Cardiac fibroblast (primary cell): ENCODE measurements at regions not wholly inside any gene's neighbourhood (a gene's known extent, or its start where the extent isn't known, plus 50 kb on each side); places are given as distances from the start of the nearest gene placed in this dataset.

Experiments
- DNase-seq, 2 donors: peaks; one replicate each; pipeline versions ENCODE4 v3.0.0 to v3.0.0-alpha.2; 2010; ENCODE audit warnings: low read depth in 2 of 2
- H3K4me3 ChIP-seq, 2 donors: replicated peaks in 1 of 2; 1 replicate in 1 of 2; 2 replicates in 1 of 2; pipeline ENCODE4 v1.5.1; 2011; ENCODE audit warnings: low read depth in 2 of 2, low read length in 2 of 2, mild to moderate bottlenecking in 2 of 2, moderate library complexity in 1 of 2
- TF ChIP-seq, protein P1 (sequence below): IDR thresholded peaks from one replicate; pipeline ENCODE4 v1.5.1; 2011; ENCODE audit warnings: low read depth, mild to moderate bottlenecking, low read length, inconsistent platforms

DNA sequence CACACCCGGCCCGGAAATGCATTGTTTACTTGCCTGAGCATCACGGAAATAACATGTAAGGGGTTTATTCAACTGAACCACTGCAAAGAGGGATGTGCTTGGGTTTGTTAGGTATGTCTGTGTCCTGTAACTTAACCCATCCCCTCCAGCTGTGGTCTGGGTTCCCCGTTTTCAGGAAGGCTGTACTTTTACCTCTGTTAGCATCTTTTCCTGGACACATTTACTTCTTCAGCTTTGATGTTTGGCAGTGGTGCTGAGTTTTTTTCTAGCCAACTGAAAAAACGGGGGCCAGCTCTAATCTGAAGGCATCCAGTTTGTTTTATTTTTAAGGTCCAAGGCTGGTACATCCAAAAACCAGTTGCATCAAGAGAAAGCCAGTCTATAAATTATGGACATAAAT lies 561.8 kb downstream of the BNC2 start:
- H3K4me3 ChIP-seq, result no peak overlapping the region
- no peak for DNase-seq
- TF ChIP-seq, protein P1, sequence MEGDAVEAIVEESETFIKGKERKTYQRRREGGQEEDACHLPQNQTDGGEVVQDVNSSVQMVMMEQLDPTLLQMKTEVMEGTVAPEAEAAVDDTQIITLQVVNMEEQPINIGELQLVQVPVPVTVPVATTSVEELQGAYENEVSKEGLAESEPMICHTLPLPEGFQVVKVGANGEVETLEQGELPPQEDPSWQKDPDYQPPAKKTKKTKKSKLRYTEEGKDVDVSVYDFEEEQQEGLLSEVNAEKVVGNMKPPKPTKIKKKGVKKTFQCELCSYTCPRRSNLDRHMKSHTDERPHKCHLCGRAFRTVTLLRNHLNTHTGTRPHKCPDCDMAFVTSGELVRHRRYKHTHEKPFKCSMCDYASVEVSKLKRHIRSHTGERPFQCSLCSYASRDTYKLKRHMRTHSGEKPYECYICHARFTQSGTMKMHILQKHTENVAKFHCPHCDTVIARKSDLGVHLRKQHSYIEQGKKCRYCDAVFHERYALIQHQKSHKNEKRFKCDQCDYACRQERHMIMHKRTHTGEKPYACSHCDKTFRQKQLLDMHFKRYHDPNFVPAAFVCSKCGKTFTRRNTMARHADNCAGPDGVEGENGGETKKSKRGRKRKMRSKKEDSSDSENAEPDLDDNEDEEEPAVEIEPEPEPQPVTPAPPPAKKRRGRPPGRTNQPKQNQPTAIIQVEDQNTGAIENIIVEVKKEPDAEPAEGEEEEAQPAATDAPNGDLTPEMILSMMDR, result no peak

- DNase-seq, result no peak
- TF ChIP-seq, protein P1, result no peak
- no peak overlapping the region for H3K4me3 ChIP-seq
Measured at GRCh38 chr9:16309082-16309468, 561.4 kb downstream of the BNC2 start.

GRCh38 chr9:16309469-16310271 lies 560.8 kb downstream of the BNC2 start:
- TF ChIP-seq, protein P1, result no peak
- DNase-seq, result peak in 1 of 2 donors; percentile 70
- H3K4me3 ChIP-seq, result no peak overlapping the region

GRCh38 chr9:16310278-16311110 lies 560.0 kb downstream of the BNC2 start:
- no peak overlapping the region for H3K4me3 ChIP-seq
- no peak for DNase-seq
- TF ChIP-seq, protein P1, result no peak

DNA sequence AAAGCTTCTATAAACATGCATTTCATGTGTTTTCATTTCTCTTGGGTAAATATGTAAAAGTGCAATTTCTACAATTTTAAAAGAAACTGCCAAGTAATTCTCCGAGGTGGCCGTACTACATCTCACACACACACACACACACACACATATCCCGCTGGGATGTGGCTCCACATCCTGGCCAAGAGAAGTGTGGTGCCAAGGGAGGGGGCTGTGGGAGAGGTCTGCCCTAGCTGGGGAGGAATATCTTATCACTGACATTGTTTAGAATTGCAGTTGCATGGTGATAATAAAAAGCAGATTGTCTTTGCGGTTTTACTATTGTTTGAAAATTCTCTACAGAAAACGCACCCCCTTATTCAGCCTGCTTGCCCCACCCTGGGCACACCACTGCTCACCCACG lies 558.4 kb downstream of the BNC2 start:
- TF ChIP-seq, protein P1, result no peak
- H3K4me3 ChIP-seq, result no peak overlapping the region
- peak in 1 of 2 donors; percentile 92 for DNase-seq

DNA sequence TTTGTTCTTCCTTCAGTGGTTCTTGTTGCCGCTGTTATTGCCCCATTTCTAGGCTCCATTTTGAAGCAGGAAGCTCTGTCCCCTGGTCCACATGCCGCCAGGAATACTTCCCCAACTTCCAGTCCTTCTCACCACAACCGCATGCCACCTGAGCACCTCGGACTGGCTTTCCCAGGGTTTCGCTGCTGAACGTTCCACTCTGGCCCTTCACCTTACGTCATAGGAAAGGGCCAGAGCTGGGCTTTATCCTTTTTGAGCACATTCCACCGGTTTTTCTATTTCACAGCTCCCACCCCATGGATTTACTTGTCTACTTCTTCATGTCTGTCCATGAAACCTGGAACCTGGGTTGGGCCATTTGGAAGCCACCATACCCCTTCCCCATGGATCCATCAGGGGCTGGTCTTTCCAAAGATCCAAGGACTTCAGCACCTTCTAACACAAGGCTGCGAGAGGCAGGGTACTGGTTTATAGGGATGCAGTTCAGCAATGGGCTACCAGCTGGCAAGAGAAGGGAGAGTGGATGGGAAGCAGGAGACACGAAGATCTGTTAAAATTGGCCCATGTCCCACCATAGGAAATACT lies 557.4 kb downstream of the BNC2 start:
- H3K4me3 ChIP-seq, result no peak overlapping the region
- no peak for DNase-seq
- TF ChIP-seq, protein P1, result no peak
